ENCODE measurements at regions not wholly inside any gene's neighbourhood (a gene's known extent, or its start where the extent isn't known, plus 50 kb on each side); places are given as distances from the start of the nearest gene placed in this dataset.

DNA sequence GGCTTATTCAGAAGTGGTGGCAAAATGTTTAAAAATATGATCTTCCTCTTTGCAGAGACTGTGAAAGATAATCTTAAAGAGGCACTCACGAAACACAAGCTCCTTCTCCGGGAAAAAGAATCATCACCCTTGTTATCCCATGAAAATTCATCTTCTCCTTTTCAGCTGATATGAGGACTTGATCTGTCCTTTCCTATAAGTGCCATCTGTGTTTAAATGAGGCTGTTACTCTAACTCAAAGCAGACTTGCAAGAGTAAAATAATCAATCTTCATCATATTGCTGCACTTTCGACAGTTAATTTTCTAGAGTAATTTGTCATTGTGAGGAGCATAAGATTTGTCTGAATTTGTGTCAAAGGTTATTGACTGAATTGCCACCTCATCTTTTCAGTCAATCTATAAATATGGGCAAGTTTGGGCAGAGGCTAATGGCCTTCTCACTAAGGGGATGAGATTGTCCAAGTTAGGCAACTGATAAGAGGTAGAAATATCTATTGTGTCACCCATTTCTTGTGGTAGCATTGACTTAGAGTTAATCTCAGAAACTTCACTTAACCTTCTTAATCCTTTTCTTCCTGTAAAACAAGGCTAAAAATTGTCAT, 452.9 kb downstream of the GRXCR1 start:
- DNase-seq (ENCODE audit: low spot score): no peak
- TF ChIP-seq, protein P1, sequence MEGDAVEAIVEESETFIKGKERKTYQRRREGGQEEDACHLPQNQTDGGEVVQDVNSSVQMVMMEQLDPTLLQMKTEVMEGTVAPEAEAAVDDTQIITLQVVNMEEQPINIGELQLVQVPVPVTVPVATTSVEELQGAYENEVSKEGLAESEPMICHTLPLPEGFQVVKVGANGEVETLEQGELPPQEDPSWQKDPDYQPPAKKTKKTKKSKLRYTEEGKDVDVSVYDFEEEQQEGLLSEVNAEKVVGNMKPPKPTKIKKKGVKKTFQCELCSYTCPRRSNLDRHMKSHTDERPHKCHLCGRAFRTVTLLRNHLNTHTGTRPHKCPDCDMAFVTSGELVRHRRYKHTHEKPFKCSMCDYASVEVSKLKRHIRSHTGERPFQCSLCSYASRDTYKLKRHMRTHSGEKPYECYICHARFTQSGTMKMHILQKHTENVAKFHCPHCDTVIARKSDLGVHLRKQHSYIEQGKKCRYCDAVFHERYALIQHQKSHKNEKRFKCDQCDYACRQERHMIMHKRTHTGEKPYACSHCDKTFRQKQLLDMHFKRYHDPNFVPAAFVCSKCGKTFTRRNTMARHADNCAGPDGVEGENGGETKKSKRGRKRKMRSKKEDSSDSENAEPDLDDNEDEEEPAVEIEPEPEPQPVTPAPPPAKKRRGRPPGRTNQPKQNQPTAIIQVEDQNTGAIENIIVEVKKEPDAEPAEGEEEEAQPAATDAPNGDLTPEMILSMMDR (IDR thresholded peaks at IDR 0.05; ENCODE audit: borderline replicate concordance, control extremely low read depth, extremely low read depth, insufficient read depth, missing control alignments): no peak
- in situ Hi-C loops (cut with MboI; ENCODE audit: low sequenced_read_pairs, unreplicated experiment): no loop called here

DNA sequence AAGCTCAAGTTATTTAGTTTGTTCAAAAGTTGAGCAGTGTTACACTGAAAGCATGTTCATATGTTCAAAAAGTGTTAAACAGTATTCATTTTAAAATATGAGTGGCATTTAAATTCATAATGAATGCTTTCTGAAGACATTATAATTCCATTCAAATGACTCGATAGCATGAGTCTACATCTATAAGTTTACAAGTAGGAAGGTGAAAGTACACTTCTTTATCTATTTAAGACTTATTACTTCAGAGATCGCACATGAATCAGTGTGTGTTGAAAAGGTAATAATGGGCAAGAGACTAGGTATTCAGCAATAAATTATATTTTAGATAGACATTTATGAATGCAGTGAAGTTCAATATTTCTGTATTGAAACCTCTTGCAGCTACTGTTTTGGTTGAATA, 456.1 kb downstream of the GRXCR1 start:
- no peak for DNase-seq (ENCODE audit: low spot score)
- TF ChIP-seq, protein P1 (IDR thresholded peaks at IDR 0.05; ENCODE audit: borderline replicate concordance, control extremely low read depth, extremely low read depth, insufficient read depth, missing control alignments): no peak
- in situ Hi-C loops (cut with MboI; ENCODE audit: low sequenced_read_pairs, unreplicated experiment): no loop called here

- TF ChIP-seq, protein P1 (IDR thresholded peaks at IDR 0.05; ENCODE audit: borderline replicate concordance, control extremely low read depth, extremely low read depth, insufficient read depth, missing control alignments): no peak
- in situ Hi-C loops (cut with MboI; ENCODE audit: low sequenced_read_pairs, unreplicated experiment): no loop called here
- no peak for DNase-seq (ENCODE audit: low spot score)
Measured at GRCh38 chr4:43351970-43352806, 459.7 kb downstream of the GRXCR1 start.

GRCh38 chr4:43352859-43353258, 460.3 kb downstream of the GRXCR1 start:
- DNase-seq (ENCODE audit: low spot score): no peak
- TF ChIP-seq, protein P1 (IDR thresholded peaks at IDR 0.05; ENCODE audit: borderline replicate concordance, control extremely low read depth, extremely low read depth, insufficient read depth, missing control alignments): no peak
- in situ Hi-C loops (cut with MboI; ENCODE audit: low sequenced_read_pairs, unreplicated experiment): no loop called here

- DNase-seq (ENCODE audit: low spot score): no peak
- in situ Hi-C loops (cut with MboI; ENCODE audit: low sequenced_read_pairs, unreplicated experiment): no loop called here
- TF ChIP-seq, protein P1 (IDR thresholded peaks at IDR 0.05; ENCODE audit: borderline replicate concordance, control extremely low read depth, extremely low read depth, insufficient read depth, missing control alignments): no peak
Measured at GRCh38 chr4:43353552-43353951, 461.0 kb downstream of the GRXCR1 start.

DNA sequence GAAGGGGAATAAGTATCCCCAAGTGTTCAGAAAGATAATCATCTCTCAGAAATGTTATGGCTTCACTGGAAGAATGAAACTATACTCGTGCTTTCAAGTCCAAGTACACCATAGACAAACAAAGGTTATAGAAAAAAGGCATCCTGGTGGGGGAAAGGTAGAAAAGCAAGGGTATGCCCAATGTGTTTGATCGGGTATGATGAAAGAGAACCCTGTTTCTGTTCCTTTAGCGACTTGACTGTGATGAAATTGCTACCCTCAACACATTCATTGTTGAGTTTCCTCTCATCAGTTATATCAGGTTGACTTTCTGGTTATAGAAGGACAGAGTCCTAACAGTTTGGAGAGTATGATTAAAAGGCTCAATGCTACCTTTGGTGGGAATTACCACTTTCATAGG, 464.3 kb downstream of the GRXCR1 start:
- no peak for DNase-seq (ENCODE audit: low spot score)
- TF ChIP-seq, protein P1 (IDR thresholded peaks at IDR 0.05; ENCODE audit: borderline replicate concordance, control extremely low read depth, extremely low read depth, insufficient read depth, missing control alignments): no peak
- in situ Hi-C loops (cut with MboI; ENCODE audit: low sequenced_read_pairs, unreplicated experiment): no loop called here

Data from GM13976 (cell line).